ENCODE measurements at regions not wholly inside any gene's neighbourhood (a gene's known extent, or its start where the extent isn't known, plus 50 kb on each side); places are given as distances from the start of the nearest gene placed in this dataset.

DNA sequence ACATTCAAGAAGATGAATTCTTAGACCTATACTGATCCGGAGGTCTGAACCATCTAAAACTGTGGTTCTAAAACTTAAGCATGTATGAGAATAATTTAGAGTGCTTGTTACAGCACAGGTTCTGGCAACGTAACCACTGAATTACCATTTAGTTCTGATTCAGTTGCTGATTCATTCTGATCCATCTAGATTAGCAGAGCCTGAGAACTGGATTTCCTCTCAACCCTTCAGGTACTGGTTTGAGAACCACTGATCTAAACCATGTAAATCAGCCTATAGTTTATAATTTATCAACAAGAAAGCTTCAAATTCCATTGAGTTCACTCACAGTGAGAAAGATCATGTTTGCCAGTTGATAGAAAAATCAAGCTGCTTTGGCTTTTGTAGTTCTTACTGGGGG lies 1001.1 kb upstream of the EPHA6 start:
- TF ChIP-seq, protein P1, sequence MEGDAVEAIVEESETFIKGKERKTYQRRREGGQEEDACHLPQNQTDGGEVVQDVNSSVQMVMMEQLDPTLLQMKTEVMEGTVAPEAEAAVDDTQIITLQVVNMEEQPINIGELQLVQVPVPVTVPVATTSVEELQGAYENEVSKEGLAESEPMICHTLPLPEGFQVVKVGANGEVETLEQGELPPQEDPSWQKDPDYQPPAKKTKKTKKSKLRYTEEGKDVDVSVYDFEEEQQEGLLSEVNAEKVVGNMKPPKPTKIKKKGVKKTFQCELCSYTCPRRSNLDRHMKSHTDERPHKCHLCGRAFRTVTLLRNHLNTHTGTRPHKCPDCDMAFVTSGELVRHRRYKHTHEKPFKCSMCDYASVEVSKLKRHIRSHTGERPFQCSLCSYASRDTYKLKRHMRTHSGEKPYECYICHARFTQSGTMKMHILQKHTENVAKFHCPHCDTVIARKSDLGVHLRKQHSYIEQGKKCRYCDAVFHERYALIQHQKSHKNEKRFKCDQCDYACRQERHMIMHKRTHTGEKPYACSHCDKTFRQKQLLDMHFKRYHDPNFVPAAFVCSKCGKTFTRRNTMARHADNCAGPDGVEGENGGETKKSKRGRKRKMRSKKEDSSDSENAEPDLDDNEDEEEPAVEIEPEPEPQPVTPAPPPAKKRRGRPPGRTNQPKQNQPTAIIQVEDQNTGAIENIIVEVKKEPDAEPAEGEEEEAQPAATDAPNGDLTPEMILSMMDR (conservative IDR thresholded peaks at IDR 0.05): no peak
- TF ChIP-seq ZFX (IDR thresholded peaks at IDR 0.05): no peak

All from C4-2B (cell line).